GM04503 (cell line): ENCODE measurements at regions not wholly inside any gene's neighbourhood (a gene's known extent, or its start where the extent isn't known, plus 50 kb on each side); places are given as distances from the start of the nearest gene placed in this dataset.

Source experiments
- DNase-seq: peaks from one replicate; pipeline ENCODE4 v3.0.0-alpha.2; 2012; ENCODE audit warnings: low read depth

- no peak for DNase-seq
These were observed 255.3 kb upstream of the RAB6C start for GRCh38 chr2:129724021-129724757.

GRCh38 chr2:129726216-129726615, 253.2 kb upstream of the RAB6C start:
- DNase-seq, result no peak

GRCh38 chr2:129727286-129727685, 252.2 kb upstream of the RAB6C start:
- DNase-seq, result no peak

- DNase-seq, result no peak
These were observed 251.2 kb upstream of the RAB6C start for GRCh38 chr2:129728035-129728972.

GRCh38 chr2:129729011-129729410, 250.5 kb upstream of the RAB6C start:
- no peak for DNase-seq

- DNase-seq, result no peak
These were observed 249.8 kb upstream of the RAB6C start for GRCh38 chr2:129729646-129730045.

GRCh38 chr2:129730979-129731378, 248.5 kb upstream of the RAB6C start:
- no peak for DNase-seq

GRCh38 chr2:129731907-129732629, 247.4 kb upstream of the RAB6C start:
- no peak for DNase-seq

- DNase-seq, result no peak
These were observed 246.8 kb upstream of the RAB6C start for GRCh38 chr2:129732630-129733026.

GRCh38 chr2:129733041-129733440, 246.4 kb upstream of the RAB6C start:
- no peak for DNase-seq

- DNase-seq, result no peak
These were observed 245.9 kb upstream of the RAB6C start for GRCh38 chr2:129733579-129733978.

- DNase-seq, result no peak
These were observed 245.0 kb upstream of the RAB6C start for GRCh38 chr2:129734343-129735034.

- DNase-seq, result no peak
These were observed 243.9 kb upstream of the RAB6C start for GRCh38 chr2:129735576-129735975.

- DNase-seq, result no peak
These were observed 241.6 kb upstream of the RAB6C start for GRCh38 chr2:129737660-129738527.

- DNase-seq, result no peak
These were observed 240.7 kb upstream of the RAB6C start for GRCh38 chr2:129738799-129739198.

GRCh38 chr2:129740504-129740903, 239.0 kb upstream of the RAB6C start:
- no peak for DNase-seq

- no peak for DNase-seq
These were observed 238.3 kb upstream of the RAB6C start for GRCh38 chr2:129741165-129741564.

- no peak for DNase-seq
These were observed 237.8 kb upstream of the RAB6C start for GRCh38 chr2:129741623-129742022.

- no peak for DNase-seq
These were observed 236.9 kb upstream of the RAB6C start for GRCh38 chr2:129742415-129743180.

GRCh38 chr2:129744141-129744540, 235.3 kb upstream of the RAB6C start:
- no peak for DNase-seq
